HFF-Myc (cell line): ENCODE measurements at regions not wholly inside any gene's neighbourhood (a gene's known extent, or its start where the extent isn't known, plus 50 kb on each side); places are given as distances from the start of the nearest gene placed in this dataset.

Source experiments
- DNase-seq: peaks from one replicate; pipeline ENCODE4 v3.0.0-alpha.2; 2011; ENCODE audit warnings: low read depth; ENCODE audit errors: extremely low read depth
- H3K4me3 ChIP-seq: replicated peaks from 2 replicates; pipeline ENCODE4 v1.5.1; 2011; ENCODE audit warnings: low read depth, mild to moderate bottlenecking, control low read depth, low read length
- TF ChIP-seq, protein P1 (sequence below): IDR thresholded peaks from 2 replicates; pipeline ENCODE4 v1.5.1; 2012; ENCODE audit warnings: mild to moderate bottlenecking, low read depth, low read length, control low read depth; ENCODE audit errors: missing control alignments

GRCh38 chr5:58074222-58074621, 385.7 kb downstream of the PLK2 start:
- no peak for DNase-seq
- TF ChIP-seq, protein P1, sequence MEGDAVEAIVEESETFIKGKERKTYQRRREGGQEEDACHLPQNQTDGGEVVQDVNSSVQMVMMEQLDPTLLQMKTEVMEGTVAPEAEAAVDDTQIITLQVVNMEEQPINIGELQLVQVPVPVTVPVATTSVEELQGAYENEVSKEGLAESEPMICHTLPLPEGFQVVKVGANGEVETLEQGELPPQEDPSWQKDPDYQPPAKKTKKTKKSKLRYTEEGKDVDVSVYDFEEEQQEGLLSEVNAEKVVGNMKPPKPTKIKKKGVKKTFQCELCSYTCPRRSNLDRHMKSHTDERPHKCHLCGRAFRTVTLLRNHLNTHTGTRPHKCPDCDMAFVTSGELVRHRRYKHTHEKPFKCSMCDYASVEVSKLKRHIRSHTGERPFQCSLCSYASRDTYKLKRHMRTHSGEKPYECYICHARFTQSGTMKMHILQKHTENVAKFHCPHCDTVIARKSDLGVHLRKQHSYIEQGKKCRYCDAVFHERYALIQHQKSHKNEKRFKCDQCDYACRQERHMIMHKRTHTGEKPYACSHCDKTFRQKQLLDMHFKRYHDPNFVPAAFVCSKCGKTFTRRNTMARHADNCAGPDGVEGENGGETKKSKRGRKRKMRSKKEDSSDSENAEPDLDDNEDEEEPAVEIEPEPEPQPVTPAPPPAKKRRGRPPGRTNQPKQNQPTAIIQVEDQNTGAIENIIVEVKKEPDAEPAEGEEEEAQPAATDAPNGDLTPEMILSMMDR: no peak
- no peak overlapping the region for H3K4me3 ChIP-seq

DNA sequence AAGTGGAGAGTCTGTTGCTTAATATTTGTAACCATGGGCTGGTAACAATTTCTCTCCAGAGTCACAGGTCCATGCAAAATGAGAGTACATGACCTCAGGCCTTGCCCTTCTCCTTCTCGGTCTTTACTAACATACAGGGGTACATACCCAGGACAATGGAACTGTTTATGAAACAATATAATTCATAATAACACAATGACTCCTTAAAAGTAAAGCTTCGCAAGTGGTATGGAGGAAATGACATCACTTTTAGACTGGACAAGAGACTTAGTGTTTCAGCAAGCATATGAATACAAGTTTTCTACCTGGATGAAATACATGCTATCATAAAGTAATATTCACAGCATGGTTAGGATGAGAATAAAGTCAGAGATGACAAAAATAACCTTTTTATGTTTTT, 386.6 kb downstream of the PLK2 start:
- no peak overlapping the region for H3K4me3 ChIP-seq
- no peak for DNase-seq
- TF ChIP-seq, protein P1: no peak

- TF ChIP-seq, protein P1: no peak
- DNase-seq: no peak
- no peak overlapping the region for H3K4me3 ChIP-seq
These were observed 387.5 kb downstream of the PLK2 start for GRCh38 chr5:58072300-58072965.

DNA sequence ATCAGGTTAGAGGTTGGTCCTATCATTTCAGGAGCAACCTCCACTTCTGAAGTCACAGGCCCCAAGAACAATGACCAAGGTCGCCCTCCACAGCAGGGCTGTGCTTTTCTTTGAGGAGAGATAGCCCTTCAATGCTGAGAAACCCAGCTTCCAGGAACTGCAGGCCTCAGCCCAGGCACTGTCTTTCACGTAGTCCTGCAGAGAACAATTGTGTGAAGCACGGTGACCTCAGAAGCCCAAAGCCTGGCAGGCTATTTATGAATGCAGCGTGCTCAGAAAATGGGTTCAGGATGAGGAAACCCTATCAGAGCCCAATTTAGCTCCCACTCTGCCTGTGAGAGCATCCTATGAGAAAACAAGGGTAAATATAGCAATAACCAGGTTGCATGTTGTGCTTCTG, 388.3 kb downstream of the PLK2 start:
- no peak for DNase-seq
- TF ChIP-seq, protein P1: no peak

GRCh38 chr5:58069846-58070245, 390.0 kb downstream of the PLK2 start:
- TF ChIP-seq, protein P1: no peak
- H3K4me3 ChIP-seq: no peak overlapping the region
- DNase-seq: no peak

More for the DNA sequence above, 388.3 kb downstream of the PLK2 start:
- H3K4me3 ChIP-seq: no peak overlapping the region

GRCh38 chr5:58069016-58069705, 390.7 kb downstream of the PLK2 start:
- TF ChIP-seq, protein P1: no peak
- H3K4me3 ChIP-seq: no peak overlapping the region
- DNase-seq: no peak
